HL-60 (cell line): ENCODE measurements at regions not wholly inside any gene's neighbourhood (a gene's known extent, or its start where the extent isn't known, plus 50 kb on each side); places are given as distances from the start of the nearest gene placed in this dataset.

Experiments used
- CTCF ChIP-seq: IDR thresholded peaks from one replicate; pipeline ENCODE4 v1.5.1; 2011; ENCODE audit warnings: low read length, control low read depth, inconsistent platforms; ENCODE audit not compliant: insufficient read depth
- GABPA ChIP-seq: IDR thresholded peaks from 2 replicates; pipeline ENCODE4 v1.6.1; 2012; ENCODE audit warnings: low read depth
- POLR2AphosphoS5 ChIP-seq: IDR thresholded peaks from 2 replicates; pipeline ENCODE4 v1.6.1; 2012; ENCODE audit warnings: low read depth
- REST ChIP-seq: IDR thresholded peaks from 2 replicates; pipeline ENCODE4 v1.6.1; 2012; ENCODE audit warnings: low read depth; ENCODE audit not compliant: insufficient replicate concordance
- SPI1 ChIP-seq: IDR thresholded peaks from 2 replicates; pipeline ENCODE4 v1.6.1; 2012; ENCODE audit warnings: low read depth, mild to moderate bottlenecking, borderline replicate concordance

GRCh38 chr1:217072926-217073325, 349.7 kb upstream of the ESRRG start:
- no peak for TF ChIP-seq REST
- TF ChIP-seq CTCF: no peak
- no peak for TF ChIP-seq POLR2AphosphoS5
- no peak for TF ChIP-seq SPI1
- TF ChIP-seq GABPA: no peak
